GM10266 (cell line): ENCODE measurements at regions not wholly inside any gene's neighbourhood (a gene's known extent, or its start where the extent isn't known, plus 50 kb on each side); places are given as distances from the start of the nearest gene placed in this dataset.
A peak's percentile ranks its signal among the peaks of the same experiment; 100 is the strongest.

Experiments
- DNase-seq: peaks from one replicate; pipeline ENCODE4 v3.0.0; 2012; ENCODE audit errors: extremely low spot score
- CTCF ChIP-seq: IDR thresholded peaks from 2 replicates; pipeline ENCODE4 v1.5.1; 2012; ENCODE audit warnings: mild to moderate bottlenecking, low read depth; ENCODE audit not compliant: control insufficient read depth, insufficient read depth; ENCODE audit errors: missing control alignments

- TF ChIP-seq CTCF, result no peak
- DNase-seq, result no peak
Measured at GRCh38 chr15:69648775-69649735, 196.4 kb downstream of the RPLP1 start.

- DNase-seq, result no peak
- TF ChIP-seq CTCF, result no peak
Measured at GRCh38 chr15:69652293-69652692, 199.7 kb downstream of the RPLP1 start.

GRCh38 chr15:69652751-69653305 is 200.2 kb downstream of the RPLP1 start:
- no peak for DNase-seq
- TF ChIP-seq CTCF, result peak; percentile 1

GRCh38 chr15:69653306-69653705 is 200.7 kb downstream of the RPLP1 start:
- TF ChIP-seq CTCF, result no peak

GRCh38 chr15:69653846-69654245 is 201.2 kb downstream of the RPLP1 start:
- no peak for TF ChIP-seq CTCF
- DNase-seq, result no peak

More at GRCh38 chr15:69653306-69653705, 200.7 kb downstream of the RPLP1 start:
- no peak for DNase-seq

GRCh38 chr15:69656271-69657030 is 203.8 kb downstream of the RPLP1 start:
- no peak for DNase-seq
- no peak for TF ChIP-seq CTCF
